Right lobe of liver (tissue), 6 donors: ENCODE measurements at regions not wholly inside any gene's neighbourhood (a gene's known extent, or its start where the extent isn't known, plus 50 kb on each side); places are given as distances from the start of the nearest gene placed in this dataset.

Experiments used
- ATAC-seq, 4 donors: fragments of 200-7000 bp; cut with Tn5 transposase; one replicate each; pipeline ENCODE4 v1.9.1; 2020; ENCODE audit warnings: mild to moderate bottlenecking in 4 of 4, moderate library complexity in 4 of 4
- DNase-seq, 3 donors: peaks; one replicate each; pipeline ENCODE4 v3.0.0-alpha.2; 2020
- H3K27ac ChIP-seq, 3 donors: fragments of 200-600 bp; one replicate each; pipeline ENCODE4 v1.8.0; 2022
- H3K27me3 ChIP-seq, 2 donors: fragments of 200-600 bp; one replicate each; pipeline ENCODE4 v1.8.0; 2022
- H3K36me3 ChIP-seq, 4 donors: fragments of 200-600 bp; sonication (generic) in 1 of 4; one replicate each; pipeline versions ENCODE4 v1.5.1 to v1.8.0; 2017 to 2022; ENCODE audit warnings: control low read depth in 1 of 4
- H3K4me1 ChIP-seq, 4 donors: fragments of 200-600 bp; sonication (generic) in 1 of 4; one replicate each; pipeline versions ENCODE4 v1.5.1 to v1.8.0; 2017 to 2022; ENCODE audit warnings: control low read depth in 1 of 4
- H3K4me3 ChIP-seq, 3 donors: fragments of 200-600 bp; one replicate each; pipeline ENCODE4 v1.8.0; 2022
- H3K9me3 ChIP-seq, 4 donors: fragments of 200-600 bp; sonication (generic) in 1 of 4; one replicate each; pipeline versions ENCODE4 v1.5.1 to v1.8.0; 2017 to 2022; ENCODE audit warnings: control low read depth in 1 of 4
- CTCF ChIP-seq, 4 donors: fragments of 200-600 bp in 3 of 4; fragments of 450-650 bp in 1 of 4; IDR thresholded peaks; one replicate each; pipeline versions ENCODE4 v1.5.1 to v1.8.0; 2016 to 2022; ENCODE audit warnings: antibody characterized with exemption in 4 of 4, mild to moderate bottlenecking in 2 of 4
- POLR2A ChIP-seq: fragments of 450-650 bp; IDR thresholded peaks from one replicate; pipeline ENCODE4 v1.6.1; 2017; ENCODE audit warnings: antibody characterized with exemption, mild to moderate bottlenecking
- WGBS: methylation state at CpG from one replicate; pipeline ENCODE4 v1.1.6; 2018; ENCODE audit warnings: low coverage, low lambda C conversion rate; ENCODE audit not compliant: insufficient coverage; ENCODE audit errors: missing lambda C conversion rate; 5-methylcytosine and 5-hydroxymethylcytosine counted together
- intact Hi-C, 2 donors: fragments of 100-400 bp; cut with DNase I; formaldehyde crosslinking; loops; one replicate each; pipeline versions ENCODE4 v1.11.2 to v1.14.1; 2022
- donor health status: DM: no; HTN: yes; CAD: no.
- donor health status: DM: no; HTN: no; CAD: no.
- donor health status: DM: no; HTN: no; CAD: no.
- donor health status: DM: no; HTN: yes; CAD: no.
- donor health status: DM: no; HTN: yes; CAD: no.

GRCh38 chr21:14787312-14787711 lies 241.2 kb upstream of the SAMSN1 start:
- H3K9me3 ChIP-seq = no peaks in the 10 kb centered on the region
- H3K4me3 ChIP-seq = no peak overlapping the region
- no peak for ATAC-seq
- TF ChIP-seq POLR2A (no peak), CTCF (IDR thresholded peaks at IDR 0.05) (no peak)
- H3K27ac ChIP-seq = no peak overlapping the region
- intact Hi-C loops = no loop called here
- DNase-seq = no peak
- H3K4me1 ChIP-seq = no peaks in the 10 kb centered on the region
- no peaks in the 10 kb centered on the region for H3K36me3 ChIP-seq
- no peaks in the 10 kb centered on the region for H3K27me3 ChIP-seq

DNA sequence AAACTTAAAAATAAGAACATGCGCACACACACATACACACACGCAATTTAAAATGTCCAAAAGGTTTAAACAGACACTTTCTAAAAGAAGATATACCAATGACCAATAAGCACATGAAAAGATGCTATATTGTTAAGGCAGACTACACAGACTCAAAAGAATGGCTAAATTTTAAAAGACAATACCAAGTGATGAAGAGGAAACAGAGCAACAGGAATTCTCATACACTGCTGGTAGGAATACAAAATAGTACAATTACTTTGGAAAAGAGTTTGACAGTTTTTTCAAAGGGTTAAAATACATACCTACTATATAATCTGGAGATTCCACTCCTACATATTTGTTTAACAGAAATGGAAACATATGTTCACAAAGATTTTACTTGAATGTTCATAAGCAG lies 239.6 kb upstream of the SAMSN1 start:
- H3K27me3 ChIP-seq = no peaks in the 10 kb centered on the region
- no peaks in the 10 kb centered on the region for H3K36me3 ChIP-seq
- no peak overlapping the region for H3K4me3 ChIP-seq
- no peak for DNase-seq
- intact Hi-C loops = no loop called here
- no peaks in the 10 kb centered on the region for H3K4me1 ChIP-seq
- TF ChIP-seq CTCF (IDR thresholded peaks at IDR 0.05) (no peak), POLR2A (no peak)
- H3K9me3 ChIP-seq = no peaks in the 10 kb centered on the region
- 90% methylated on average over 2 of the region's 2 CpGs for WGBS
- H3K27ac ChIP-seq = no peak overlapping the region
- ATAC-seq = no peak

DNA sequence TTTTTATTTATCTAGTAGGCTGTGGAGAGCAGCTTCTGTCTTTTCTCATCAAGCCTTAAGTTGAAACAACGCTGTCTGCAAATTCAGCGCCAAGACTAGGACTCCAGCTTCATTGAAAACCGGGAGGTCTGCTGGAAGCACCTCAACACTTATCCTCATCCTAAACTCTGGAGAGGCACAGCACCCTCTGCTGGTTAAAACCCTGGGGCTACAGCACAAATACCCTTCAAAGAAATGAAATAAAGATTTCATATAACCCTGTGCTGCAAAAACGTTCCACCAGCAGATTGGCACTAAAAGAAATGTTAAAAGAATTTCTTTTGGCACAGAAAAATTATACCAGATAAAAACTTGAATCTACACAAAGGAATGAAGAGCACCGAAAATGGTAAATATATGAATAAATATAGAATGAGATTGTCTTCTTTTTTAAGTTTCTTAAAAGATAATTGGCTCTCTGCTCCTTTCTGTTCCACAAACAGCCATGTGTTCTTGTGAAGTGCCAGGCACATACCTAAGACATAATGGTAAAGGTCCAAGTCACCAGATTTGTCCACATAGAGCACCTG lies 227.7 kb upstream of the SAMSN1 start:
- 34% methylated on average over 5 of the region's 5 CpGs for WGBS
- peak in 2 of 3 donors; percentile 38 to 53 for DNase-seq
- intact Hi-C loops = no loop called here
- no peaks in the 10 kb centered on the region for H3K9me3 ChIP-seq
- no peaks in the 10 kb centered on the region for H3K4me1 ChIP-seq
- no peaks in the 10 kb centered on the region for H3K36me3 ChIP-seq
- no peaks in the 10 kb centered on the region for H3K27me3 ChIP-seq
- no peak overlapping the region for H3K27ac ChIP-seq
- TF ChIP-seq POLR2A = no peak
- peak; percentile 50 to 74 (median 64) for TF ChIP-seq CTCF (IDR thresholded peaks at IDR 0.05)
- no peak overlapping the region for H3K4me3 ChIP-seq
- peak; percentile 66 to 81 (median 75) for ATAC-seq

GRCh38 chr21:14771593-14771992 lies 225.5 kb upstream of the SAMSN1 start:
- Histone ChIP-seq H3K27ac (no peak overlapping the region), H3K4me3 (no peak overlapping the region), H3K36me3 (no peaks in the 10 kb centered on the region), H3K27me3 (no peaks in the 10 kb centered on the region), H3K9me3 (no peaks in the 10 kb centered on the region), H3K4me1 (no peaks in the 10 kb centered on the region)
- 58% methylated on average over 2 of the region's 2 CpGs for WGBS
- TF ChIP-seq CTCF (IDR thresholded peaks at IDR 0.05) (no peak), POLR2A (no peak)
- DNase-seq (no peak), ATAC-seq (peak in 2 of 4 donors; percentile 27 to 36)
- intact Hi-C loops = no loop called here

GRCh38 chr21:14768042-14768441 lies 221.9 kb upstream of the SAMSN1 start:
- no peak overlapping the region for H3K27ac ChIP-seq
- no peaks in the 10 kb centered on the region for H3K27me3 ChIP-seq
- intact Hi-C loops = no loop called here
- H3K4me1 ChIP-seq = no peaks in the 10 kb centered on the region
- H3K9me3 ChIP-seq = no peaks in the 10 kb centered on the region
- no peak for ATAC-seq
- DNase-seq = no peak
- no peaks in the 10 kb centered on the region for H3K36me3 ChIP-seq
- 85% methylated on average over 2 of the region's 2 CpGs for WGBS
- TF ChIP-seq CTCF (IDR thresholded peaks at IDR 0.05) (no peak), POLR2A (no peak)
- H3K4me3 ChIP-seq = no peak overlapping the region
